ENCODE measurements at regions not wholly inside any gene's neighbourhood (a gene's known extent, or its start where the extent isn't known, plus 50 kb on each side); places are given as distances from the start of the nearest gene placed in this dataset.
"Not testable (repeated sequence)": the region's sequence is repeated elsewhere in the genome, so short reads cannot be mapped to it uniquely, and the experiment has no call there.

- TF ChIP-seq, protein P1, sequence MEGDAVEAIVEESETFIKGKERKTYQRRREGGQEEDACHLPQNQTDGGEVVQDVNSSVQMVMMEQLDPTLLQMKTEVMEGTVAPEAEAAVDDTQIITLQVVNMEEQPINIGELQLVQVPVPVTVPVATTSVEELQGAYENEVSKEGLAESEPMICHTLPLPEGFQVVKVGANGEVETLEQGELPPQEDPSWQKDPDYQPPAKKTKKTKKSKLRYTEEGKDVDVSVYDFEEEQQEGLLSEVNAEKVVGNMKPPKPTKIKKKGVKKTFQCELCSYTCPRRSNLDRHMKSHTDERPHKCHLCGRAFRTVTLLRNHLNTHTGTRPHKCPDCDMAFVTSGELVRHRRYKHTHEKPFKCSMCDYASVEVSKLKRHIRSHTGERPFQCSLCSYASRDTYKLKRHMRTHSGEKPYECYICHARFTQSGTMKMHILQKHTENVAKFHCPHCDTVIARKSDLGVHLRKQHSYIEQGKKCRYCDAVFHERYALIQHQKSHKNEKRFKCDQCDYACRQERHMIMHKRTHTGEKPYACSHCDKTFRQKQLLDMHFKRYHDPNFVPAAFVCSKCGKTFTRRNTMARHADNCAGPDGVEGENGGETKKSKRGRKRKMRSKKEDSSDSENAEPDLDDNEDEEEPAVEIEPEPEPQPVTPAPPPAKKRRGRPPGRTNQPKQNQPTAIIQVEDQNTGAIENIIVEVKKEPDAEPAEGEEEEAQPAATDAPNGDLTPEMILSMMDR (IDR thresholded peaks at IDR 0.05; ENCODE audit: low read depth, low read length, missing control alignments), result no peak
- DNase-seq (ENCODE audit: extremely low read depth, low read depth), result no peak
- no peak overlapping the region for H3K4me3 ChIP-seq (replicated peaks; ENCODE audit: low read depth, low read length)
Observed at GRCh38 chr3:107222907-107223306, 154.3 kb upstream of the CCDC54 start.

- no peak for DNase-seq (ENCODE audit: extremely low read depth, low read depth)
- no peak overlapping the region for H3K4me3 ChIP-seq (replicated peaks; ENCODE audit: low read depth, low read length)
- TF ChIP-seq, protein P1 (IDR thresholded peaks at IDR 0.05; ENCODE audit: low read depth, low read length, missing control alignments), result no peak
Observed at GRCh38 chr3:107224026-107224596, 153.1 kb upstream of the CCDC54 start.

DNA sequence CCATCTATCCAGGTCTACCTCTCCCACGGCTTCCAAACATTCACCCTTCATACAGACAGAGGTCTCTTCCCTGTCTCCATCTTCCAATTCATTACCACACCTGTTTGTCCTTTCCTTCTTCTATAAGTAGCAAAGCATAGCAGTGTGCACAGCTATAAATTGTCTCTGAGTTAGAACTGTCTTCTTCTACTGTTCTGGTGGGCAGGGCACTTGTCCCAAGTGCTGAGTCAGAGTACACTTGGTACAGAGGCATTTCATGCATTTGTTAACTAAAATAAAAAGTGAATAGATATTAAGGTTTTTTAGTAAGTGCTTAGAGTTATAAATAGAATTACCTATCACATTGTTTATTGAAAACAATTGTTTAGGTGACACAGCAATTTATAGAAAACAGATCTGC, 150.1 kb upstream of the CCDC54 start:
- no peak for DNase-seq (ENCODE audit: extremely low read depth, low read depth)
- TF ChIP-seq, protein P1 (IDR thresholded peaks at IDR 0.05; ENCODE audit: low read depth, low read length, missing control alignments), result no peak
- no peak overlapping the region for H3K4me3 ChIP-seq (replicated peaks; ENCODE audit: low read depth, low read length)

- not testable (repeated sequence) for H3K4me3 ChIP-seq (replicated peaks; ENCODE audit: low read depth, low read length); DNase-seq (ENCODE audit: extremely low read depth, low read depth)
Observed at GRCh38 chr3:107233877-107234276, 143.4 kb upstream of the CCDC54 start.

DNA sequence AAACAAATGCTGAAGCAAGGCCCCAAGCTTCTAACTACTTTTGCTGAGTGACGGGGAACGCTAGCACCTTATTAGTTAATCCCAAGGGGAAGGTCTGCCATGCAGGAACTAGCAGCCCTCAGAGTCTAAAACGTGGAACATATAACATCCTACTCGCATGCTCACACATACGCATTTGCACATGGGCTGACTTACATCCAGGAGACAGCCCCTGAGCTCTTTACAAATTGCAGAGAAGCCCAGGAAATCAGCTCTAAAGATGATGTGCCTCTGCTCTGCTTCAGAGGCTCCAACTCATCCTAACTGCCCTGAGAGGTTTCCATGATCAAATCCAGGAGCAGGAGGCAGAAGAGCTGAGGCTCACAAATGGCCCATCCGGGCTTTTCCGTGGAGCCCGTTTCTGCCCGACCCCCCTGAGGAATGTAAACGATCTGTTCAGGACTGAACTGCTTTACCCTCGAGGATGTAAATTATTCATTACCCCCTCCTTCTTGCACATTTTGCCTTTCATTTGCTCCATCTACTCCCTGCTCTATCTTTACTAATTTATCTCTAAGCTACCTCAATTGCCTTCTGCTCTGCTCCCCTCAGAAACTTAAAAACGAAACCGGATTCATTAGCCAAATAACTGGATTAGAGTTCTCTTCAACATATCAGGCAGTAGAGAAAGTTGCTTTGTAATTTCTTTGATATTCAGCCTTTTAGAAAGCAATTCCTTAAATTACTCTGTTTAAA, 141.9 kb upstream of the CCDC54 start:
- TF ChIP-seq, protein P1 (IDR thresholded peaks at IDR 0.05; ENCODE audit: low read depth, low read length, missing control alignments), result no peak
- DNase-seq (ENCODE audit: extremely low read depth, low read depth), result no peak
- H3K4me3 ChIP-seq (replicated peaks; ENCODE audit: low read depth, low read length), result peak overlapping the region; percentile 42

- DNase-seq (ENCODE audit: extremely low read depth, low read depth), result peak; percentile 67
- H3K4me3 ChIP-seq (replicated peaks; ENCODE audit: low read depth, low read length), result peak overlapping the region; percentile 42
- TF ChIP-seq, protein P1 (IDR thresholded peaks at IDR 0.05; ENCODE audit: low read depth, low read length, missing control alignments), result peak; percentile 70
Observed at GRCh38 chr3:107235928-107236315, 141.3 kb upstream of the CCDC54 start.

- TF ChIP-seq, protein P1 (IDR thresholded peaks at IDR 0.05; ENCODE audit: low read depth, low read length, missing control alignments), result no peak
- DNase-seq (ENCODE audit: extremely low read depth, low read depth), result no peak
- H3K4me3 ChIP-seq (replicated peaks; ENCODE audit: low read depth, low read length), result no peak overlapping the region
Observed at GRCh38 chr3:107236655-107237337, 140.4 kb upstream of the CCDC54 start.

All from HFF-Myc (cell line).